Liver (tissue), 8 donors: ENCODE measurements at regions not wholly inside any gene's neighbourhood (a gene's known extent, or its start where the extent isn't known, plus 50 kb on each side); places are given as distances from the start of the nearest gene placed in this dataset.

Experiments used
- DNase-seq: peaks from one replicate; pipeline ENCODE4 v3.0.0-alpha.2; 2017; ENCODE audit warnings: low spot score
- H3K27ac ChIP-seq, 2 donors: one replicate each; pipeline ENCODE4 v1.7.0; 2013; ENCODE audit warnings: inconsistent platforms in 2 of 2, low read length in 2 of 2, control low read depth in 1 of 2, low read depth in 1 of 2, mild to moderate bottlenecking in 1 of 2
- H3K27me3 ChIP-seq, 4 donors: one replicate each; pipeline versions ENCODE4 v1.6.1 to v1.7.0; 2013; ENCODE audit warnings: low read length in 3 of 4, inconsistent platforms in 1 of 4, mild to moderate bottlenecking in 1 of 4, moderate library complexity in 1 of 4; ENCODE audit not compliant: control insufficient read depth in 4 of 4, insufficient read depth in 4 of 4
- H3K36me3 ChIP-seq, 4 donors: one replicate each; pipeline versions ENCODE4 v1.6.1 to v1.7.0; 2013; ENCODE audit warnings: low read length in 3 of 4, mild to moderate bottlenecking in 3 of 4, low read depth in 1 of 4, moderate library complexity in 1 of 4; ENCODE audit not compliant: control insufficient read depth in 4 of 4, insufficient read depth in 3 of 4
- H3K4me1 ChIP-seq, 4 donors: one replicate each; pipeline versions ENCODE4 v1.6.1 to v1.7.0; 2013; ENCODE audit warnings: low read length in 3 of 4, mild to moderate bottlenecking in 3 of 4, moderate library complexity in 1 of 4; ENCODE audit not compliant: control insufficient read depth in 4 of 4, insufficient read depth in 4 of 4
- H3K4me3 ChIP-seq, 3 donors: one replicate each; pipeline versions ENCODE4 v1.6.1 to v1.7.0; 2013; ENCODE audit warnings: low read length in 3 of 3, control low read depth in 1 of 3, low read depth in 1 of 3, mild to moderate bottlenecking in 1 of 3
- H3K9ac ChIP-seq, 2 donors: one replicate each; pipeline ENCODE4 v1.7.0; 2013; ENCODE audit warnings: low read length in 2 of 2, mild to moderate bottlenecking in 2 of 2, moderate library complexity in 2 of 2, control low read depth in 1 of 2, low read depth in 1 of 2
- H3K9me3 ChIP-seq, 4 donors: one replicate each; pipeline versions ENCODE4 v1.6.1 to v1.7.0; 2013; ENCODE audit warnings: low read length in 3 of 4; ENCODE audit not compliant: control insufficient read depth in 4 of 4
- EGR1 ChIP-seq, 2 donors: IDR thresholded peaks; 2 replicates each; pipeline ENCODE4 v1.6.1; 2016 to 2018; ENCODE audit warnings: antibody characterized with exemption in 2 of 2, low read depth in 2 of 2
- FOXA1 ChIP-seq: IDR thresholded peaks from 2 replicates; pipeline ENCODE4 v1.6.1; 2016; ENCODE audit warnings: antibody characterized with exemption
- FOXA2 ChIP-seq: IDR thresholded peaks from 2 replicates; pipeline ENCODE4 v1.6.1; 2016; ENCODE audit warnings: antibody characterized with exemption
- GABPA ChIP-seq, 2 donors: IDR thresholded peaks in 1 of 2; conservative IDR thresholded peaks in 1 of 2; 2 replicates each; pipeline ENCODE4 v1.6.1; 2016; ENCODE audit warnings: antibody characterized with exemption in 2 of 2, mild to moderate bottlenecking in 1 of 2, moderate library complexity in 1 of 2
- HNF4A ChIP-seq, 2 donors: conservative IDR thresholded peaks; 2 replicates each; pipeline ENCODE4 v1.6.1; 2016; ENCODE audit warnings: antibody characterized with exemption in 2 of 2, mild to moderate bottlenecking in 2 of 2
- JUND ChIP-seq, 2 donors: IDR thresholded peaks; 2 replicates each; pipeline ENCODE4 v1.6.1; 2016; ENCODE audit warnings: antibody characterized with exemption in 2 of 2
- NR2F2 ChIP-seq: IDR thresholded peaks from 2 replicates; pipeline ENCODE4 v1.6.1; 2016; ENCODE audit warnings: antibody characterized with exemption
- RAD21 ChIP-seq, 2 donors: IDR thresholded peaks; 2 replicates each; pipeline ENCODE4 v1.6.1; 2016; ENCODE audit warnings: antibody characterized with exemption in 2 of 2, mild to moderate bottlenecking in 2 of 2
- RXRA ChIP-seq, 2 donors: IDR thresholded peaks; 2 replicates each; pipeline ENCODE4 v1.6.1; 2017 to 2018; ENCODE audit warnings: antibody characterized with exemption in 2 of 2, mild to moderate bottlenecking in 1 of 2
- SP1 ChIP-seq: IDR thresholded peaks from 2 replicates; pipeline ENCODE4 v1.6.1; 2018; ENCODE audit warnings: antibody characterized with exemption, mild to moderate bottlenecking
- TAF1 ChIP-seq: conservative IDR thresholded peaks from 2 replicates; pipeline ENCODE4 v1.6.1; 2016; ENCODE audit warnings: antibody characterized with exemption, mild to moderate bottlenecking
- YY1 ChIP-seq: IDR thresholded peaks from 2 replicates; pipeline ENCODE4 v1.6.1; 2016; ENCODE audit warnings: antibody characterized with exemption, mild to moderate bottlenecking
- WGBS: extraction: QIAGEN DNeasy Blood & Tissue Kit; methylation state at CpG from one replicate; pipeline ENCODE4 v1.1.7; 2013; 5-methylcytosine and 5-hydroxymethylcytosine counted together
- TF ChIP-seq, protein P1 (sequence below): IDR thresholded peaks from 2 replicates; pipeline ENCODE4 v1.6.1; 2016; ENCODE audit warnings: antibody characterized with exemption
- TF ChIP-seq, protein P2 (sequence below): IDR thresholded peaks from 2 replicates; pipeline ENCODE4 v1.6.1; 2016; ENCODE audit warnings: antibody characterized with exemption, mild to moderate bottlenecking
- TF ChIP-seq, protein P3 (sequence below): IDR thresholded peaks from 2 replicates; pipeline ENCODE4 v1.6.1; 2016; ENCODE audit warnings: antibody characterized with exemption
- TF ChIP-seq, protein P4 (sequence below): IDR thresholded peaks from 2 replicates; pipeline ENCODE4 v1.6.1; 2016; ENCODE audit warnings: antibody characterized with exemption
- TF ChIP-seq, protein P5 (sequence below): fragments of 150-350 bp; IDR thresholded peaks from 2 replicates; pipeline ENCODE4 v1.5.1; 2017; ENCODE audit warnings: improper control_type of control experiment, low read depth, low read length; ENCODE audit not compliant: missing input control
- donor health status: healthy.
- donor health status: healthy.
- donor health status: healthy.
- donor health status: healthy.
- donor health status: healthy.

DNA sequence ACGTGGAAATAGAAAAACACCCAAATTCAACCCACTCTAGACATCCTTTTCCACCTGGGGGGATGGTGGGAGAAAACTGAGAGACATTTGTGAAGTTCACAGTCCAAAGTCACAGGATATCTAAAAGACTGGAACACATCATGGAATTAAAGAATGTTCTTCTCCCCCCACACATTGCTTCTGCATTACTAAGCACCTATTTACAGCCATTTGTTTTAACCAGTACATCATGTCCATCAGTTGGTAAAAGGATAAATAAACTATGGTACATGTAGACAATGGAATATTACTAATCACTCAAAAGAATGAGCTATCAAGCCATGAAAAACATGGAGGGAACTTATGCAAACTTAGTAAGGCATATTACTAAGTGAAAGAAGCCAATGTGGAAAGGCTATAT, 185.5 kb upstream of the ANXA10 start:
- DNase-seq, result no peak
- Histone ChIP-seq H3K9ac (no peak overlapping the region), H3K9me3 (no peaks in the 10 kb centered on the region), H3K27ac (no peak overlapping the region), H3K4me3 (no peak overlapping the region), H3K27me3 (peaks cover 0 to 2% (median 0%) of the 10 kb centered on the region in 4 donors), H3K4me1 (no peaks in the 10 kb centered on the region), H3K36me3 (no peaks in the 10 kb centered on the region)
- TF ChIP-seq FOXA1 (no peak), NR2F2 (no peak), EGR1 (IDR thresholded peaks at IDR 0.05; ENCODE audit: low read depth in 2 of 2) (no peak), HNF4A (conservative IDR thresholded peaks at IDR 0.05) (no peak), JUND (IDR thresholded peaks at IDR 0.05) (no peak)
- TF ChIP-seq, protein P1, sequence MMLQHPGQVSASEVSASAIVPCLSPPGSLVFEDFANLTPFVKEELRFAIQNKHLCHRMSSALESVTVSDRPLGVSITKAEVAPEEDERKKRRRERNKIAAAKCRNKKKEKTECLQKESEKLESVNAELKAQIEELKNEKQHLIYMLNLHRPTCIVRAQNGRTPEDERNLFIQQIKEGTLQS, result no peak
- TF ChIP-seq, protein P2, sequence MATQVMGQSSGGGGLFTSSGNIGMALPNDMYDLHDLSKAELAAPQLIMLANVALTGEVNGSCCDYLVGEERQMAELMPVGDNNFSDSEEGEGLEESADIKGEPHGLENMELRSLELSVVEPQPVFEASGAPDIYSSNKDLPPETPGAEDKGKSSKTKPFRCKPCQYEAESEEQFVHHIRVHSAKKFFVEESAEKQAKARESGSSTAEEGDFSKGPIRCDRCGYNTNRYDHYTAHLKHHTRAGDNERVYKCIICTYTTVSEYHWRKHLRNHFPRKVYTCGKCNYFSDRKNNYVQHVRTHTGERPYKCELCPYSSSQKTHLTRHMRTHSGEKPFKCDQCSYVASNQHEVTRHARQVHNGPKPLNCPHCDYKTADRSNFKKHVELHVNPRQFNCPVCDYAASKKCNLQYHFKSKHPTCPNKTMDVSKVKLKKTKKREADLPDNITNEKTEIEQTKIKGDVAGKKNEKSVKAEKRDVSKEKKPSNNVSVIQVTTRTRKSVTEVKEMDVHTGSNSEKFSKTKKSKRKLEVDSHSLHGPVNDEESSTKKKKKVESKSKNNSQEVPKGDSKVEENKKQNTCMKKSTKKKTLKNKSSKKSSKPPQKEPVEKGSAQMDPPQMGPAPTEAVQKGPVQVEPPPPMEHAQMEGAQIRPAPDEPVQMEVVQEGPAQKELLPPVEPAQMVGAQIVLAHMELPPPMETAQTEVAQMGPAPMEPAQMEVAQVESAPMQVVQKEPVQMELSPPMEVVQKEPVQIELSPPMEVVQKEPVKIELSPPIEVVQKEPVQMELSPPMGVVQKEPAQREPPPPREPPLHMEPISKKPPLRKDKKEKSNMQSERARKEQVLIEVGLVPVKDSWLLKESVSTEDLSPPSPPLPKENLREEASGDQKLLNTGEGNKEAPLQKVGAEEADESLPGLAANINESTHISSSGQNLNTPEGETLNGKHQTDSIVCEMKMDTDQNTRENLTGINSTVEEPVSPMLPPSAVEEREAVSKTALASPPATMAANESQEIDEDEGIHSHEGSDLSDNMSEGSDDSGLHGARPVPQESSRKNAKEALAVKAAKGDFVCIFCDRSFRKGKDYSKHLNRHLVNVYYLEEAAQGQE, result no peak
- TF ChIP-seq, protein P3, sequence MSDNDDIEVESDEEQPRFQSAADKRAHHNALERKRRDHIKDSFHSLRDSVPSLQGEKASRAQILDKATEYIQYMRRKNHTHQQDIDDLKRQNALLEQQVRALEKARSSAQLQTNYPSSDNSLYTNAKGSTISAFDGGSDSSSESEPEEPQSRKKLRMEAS, result no peak
- TF ChIP-seq, protein P4, sequence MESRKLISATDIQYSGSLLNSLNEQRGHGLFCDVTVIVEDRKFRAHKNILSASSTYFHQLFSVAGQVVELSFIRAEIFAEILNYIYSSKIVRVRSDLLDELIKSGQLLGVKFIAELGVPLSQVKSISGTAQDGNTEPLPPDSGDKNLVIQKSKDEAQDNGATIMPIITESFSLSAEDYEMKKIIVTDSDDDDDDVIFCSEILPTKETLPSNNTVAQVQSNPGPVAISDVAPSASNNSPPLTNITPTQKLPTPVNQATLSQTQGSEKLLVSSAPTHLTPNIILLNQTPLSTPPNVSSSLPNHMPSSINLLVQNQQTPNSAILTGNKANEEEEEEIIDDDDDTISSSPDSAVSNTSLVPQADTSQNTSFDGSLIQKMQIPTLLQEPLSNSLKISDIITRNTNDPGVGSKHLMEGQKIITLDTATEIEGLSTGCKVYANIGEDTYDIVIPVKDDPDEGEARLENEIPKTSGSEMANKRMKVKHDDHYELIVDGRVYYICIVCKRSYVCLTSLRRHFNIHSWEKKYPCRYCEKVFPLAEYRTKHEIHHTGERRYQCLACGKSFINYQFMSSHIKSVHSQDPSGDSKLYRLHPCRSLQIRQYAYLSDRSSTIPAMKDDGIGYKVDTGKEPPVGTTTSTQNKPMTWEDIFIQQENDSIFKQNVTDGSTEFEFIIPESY, result no peak
- 70% methylated on average over 1 of the region's 1 CpG for WGBS

DNA sequence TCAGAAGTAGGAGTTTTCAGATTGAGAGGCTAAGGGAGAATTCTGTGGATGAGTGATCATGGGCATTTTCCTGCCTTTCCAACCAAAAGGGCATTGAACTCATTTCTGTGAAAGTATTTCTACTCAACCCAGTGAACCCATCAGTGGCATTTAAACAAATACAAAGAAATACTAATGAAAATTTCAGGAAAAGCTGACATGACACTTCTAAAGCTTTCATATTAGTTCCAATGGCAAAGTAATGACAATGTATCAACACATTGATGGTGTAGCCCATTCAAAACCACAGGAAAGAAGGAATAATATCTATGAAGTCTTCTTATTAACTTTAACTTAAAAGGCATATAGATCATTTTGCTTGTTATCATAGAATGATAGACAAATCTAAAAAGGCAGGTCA, 183.5 kb upstream of the ANXA10 start:
- DNase-seq, result no peak
- peaks cover 0 to 2% (median 0%) of the 10 kb centered on the region in 4 donors for H3K27me3 ChIP-seq
- no peaks in the 10 kb centered on the region for H3K9me3 ChIP-seq
- TF ChIP-seq, protein P2, result no peak
- TF ChIP-seq GABPA (IDR thresholded peaks at IDR 0.05 in 1 of 2, conservative IDR thresholded peaks at IDR 0.05 in 1 of 2) (no peak), RAD21 (IDR thresholded peaks at IDR 0.05) (no peak), FOXA2 (no peak), TAF1 (no peak), SP1 (no peak), JUND (IDR thresholded peaks at IDR 0.05) (no peak), RXRA (IDR thresholded peaks at IDR 0.05) (no peak), EGR1 (IDR thresholded peaks at IDR 0.05; ENCODE audit: low read depth in 2 of 2) (no peak), NR2F2 (no peak), YY1 (no peak)
- TF ChIP-seq, protein P3, result no peak
- TF ChIP-seq, protein P1, result no peak
- TF ChIP-seq, protein P5, sequence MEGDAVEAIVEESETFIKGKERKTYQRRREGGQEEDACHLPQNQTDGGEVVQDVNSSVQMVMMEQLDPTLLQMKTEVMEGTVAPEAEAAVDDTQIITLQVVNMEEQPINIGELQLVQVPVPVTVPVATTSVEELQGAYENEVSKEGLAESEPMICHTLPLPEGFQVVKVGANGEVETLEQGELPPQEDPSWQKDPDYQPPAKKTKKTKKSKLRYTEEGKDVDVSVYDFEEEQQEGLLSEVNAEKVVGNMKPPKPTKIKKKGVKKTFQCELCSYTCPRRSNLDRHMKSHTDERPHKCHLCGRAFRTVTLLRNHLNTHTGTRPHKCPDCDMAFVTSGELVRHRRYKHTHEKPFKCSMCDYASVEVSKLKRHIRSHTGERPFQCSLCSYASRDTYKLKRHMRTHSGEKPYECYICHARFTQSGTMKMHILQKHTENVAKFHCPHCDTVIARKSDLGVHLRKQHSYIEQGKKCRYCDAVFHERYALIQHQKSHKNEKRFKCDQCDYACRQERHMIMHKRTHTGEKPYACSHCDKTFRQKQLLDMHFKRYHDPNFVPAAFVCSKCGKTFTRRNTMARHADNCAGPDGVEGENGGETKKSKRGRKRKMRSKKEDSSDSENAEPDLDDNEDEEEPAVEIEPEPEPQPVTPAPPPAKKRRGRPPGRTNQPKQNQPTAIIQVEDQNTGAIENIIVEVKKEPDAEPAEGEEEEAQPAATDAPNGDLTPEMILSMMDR, result no peak
- TF ChIP-seq, protein P4, result no peak
- H3K36me3 ChIP-seq, result no peaks in the 10 kb centered on the region
- no peak overlapping the region for H3K4me3 ChIP-seq
- H3K9ac ChIP-seq, result no peak overlapping the region
- H3K4me1 ChIP-seq, result no peaks in the 10 kb centered on the region
- H3K27ac ChIP-seq, result no peak overlapping the region
